ACC112 (cell line): ENCODE measurements at regions not wholly inside any gene's neighbourhood (a gene's known extent, or its start where the extent isn't known, plus 50 kb on each side); places are given as distances from the start of the nearest gene placed in this dataset.
A peak's percentile ranks its signal among the peaks of the same experiment; 100 is the strongest.

Experiments used
- H2AFZ ChIP-seq: fragments of 200-600 bp; sonication (generic); one replicate; pipeline ENCODE4 v1.6.0; 2017; ENCODE audit warnings: antibody characterized with exemption, low read length; ENCODE audit not compliant: unreplicated experiment
- H3K27ac ChIP-seq: fragments of 200-600 bp; sonication (generic); 2 replicates; pipeline ENCODE4 v1.5.1; 2014; ENCODE audit warnings: low read depth, mild to moderate bottlenecking, antibody characterized with exemption, low read length, moderate library complexity
- H3K27me3 ChIP-seq: fragments of 200-600 bp; sonication (generic); 2 replicates; pipeline ENCODE4 v1.6.1; 2014; ENCODE audit warnings: mild to moderate bottlenecking, antibody characterized with exemption, low read length, moderate library complexity, mixed read lengths; ENCODE audit not compliant: insufficient read depth
- H3K36me3 ChIP-seq: fragments of 200-600 bp; sonication (generic); 2 replicates; pipeline ENCODE4 v1.6.1; 2016; ENCODE audit warnings: mild to moderate bottlenecking, antibody characterized with exemption, low read length, moderate library complexity, mixed read lengths; ENCODE audit not compliant: insufficient read depth
- H3K4me1 ChIP-seq: fragments of 200-600 bp; sonication (generic); one replicate; pipeline ENCODE4 v1.6.1; 2016; ENCODE audit warnings: low read length, mixed read lengths; ENCODE audit not compliant: insufficient read depth, unreplicated experiment, control insufficient read depth
- H3K4me3 ChIP-seq: fragments of 200-600 bp; sonication (generic); 2 replicates; pipeline ENCODE4 v1.5.1; 2014; ENCODE audit warnings: mild to moderate bottlenecking, low read depth, low read length
- H3K79me2 ChIP-seq: fragments of 200-600 bp; sonication (generic); one replicate; pipeline ENCODE4 v1.6.0; 2016; ENCODE audit warnings: low read length; ENCODE audit not compliant: control insufficient read depth, unreplicated experiment, insufficient read depth

GRCh38 chr2:53373126-53373525, 394.5 kb upstream of the CHAC2 start:
- no peaks in the 10 kb centered on the region for H3K79me2 ChIP-seq
- no peak overlapping the region for H3K4me3 ChIP-seq
- H3K27me3 ChIP-seq, result no peaks in the 10 kb centered on the region
- no peak overlapping the region for H2AFZ ChIP-seq
- no peaks in the 10 kb centered on the region for H3K4me1 ChIP-seq
- no peak overlapping the region for H3K27ac ChIP-seq
- H3K36me3 ChIP-seq, result no peaks in the 10 kb centered on the region

GRCh38 chr2:53366543-53366942, 401.1 kb upstream of the CHAC2 start:
- H3K79me2 ChIP-seq, result no peaks in the 10 kb centered on the region
- no peaks in the 10 kb centered on the region for H3K4me1 ChIP-seq
- no peak overlapping the region for H3K27ac ChIP-seq
- H2AFZ ChIP-seq, result no peak overlapping the region
- H3K36me3 ChIP-seq, result no peaks in the 10 kb centered on the region
- H3K27me3 ChIP-seq, result no peaks in the 10 kb centered on the region
- H3K4me3 ChIP-seq, result no peak overlapping the region

- no peaks in the 10 kb centered on the region for H3K4me1 ChIP-seq
- H3K4me3 ChIP-seq, result no peak overlapping the region
- H3K27me3 ChIP-seq, result no peaks in the 10 kb centered on the region
- no peaks in the 10 kb centered on the region for H3K79me2 ChIP-seq
- no peaks in the 10 kb centered on the region for H3K36me3 ChIP-seq
- no peak overlapping the region for H3K27ac ChIP-seq
- H2AFZ ChIP-seq, result no peak overlapping the region
Measured at GRCh38 chr2:53362934-53363333, 404.7 kb upstream of the CHAC2 start.

- no peaks in the 10 kb centered on the region for H3K79me2 ChIP-seq
- H3K36me3 ChIP-seq, result no peaks in the 10 kb centered on the region
- no peak overlapping the region for H3K27ac ChIP-seq
- H3K4me3 ChIP-seq, result no peak overlapping the region
- no peak overlapping the region for H2AFZ ChIP-seq
- H3K4me1 ChIP-seq, result peaks cover 4% of the 10 kb centered on the region
- no peaks in the 10 kb centered on the region for H3K27me3 ChIP-seq
Measured at GRCh38 chr2:53356291-53356905, 411.2 kb upstream of the CHAC2 start.

- Histone ChIP-seq H3K27ac (peak overlapping the region; percentile 27; the same call in 1 of the 2 replicates), H3K36me3 (no peaks in the 10 kb centered on the region), H2AFZ (no peak overlapping the region), H3K79me2 (no peaks in the 10 kb centered on the region), H3K4me1 (peaks cover 4% of the 10 kb centered on the region), H3K4me3 (no peak overlapping the region), H3K27me3 (no peaks in the 10 kb centered on the region)
Measured at GRCh38 chr2:53353135-53354114, 414.2 kb upstream of the CHAC2 start.

GRCh38 chr2:53347269-53347668, 420.3 kb upstream of the CHAC2 start:
- H3K27me3 ChIP-seq, result no peaks in the 10 kb centered on the region
- H2AFZ ChIP-seq, result no peak overlapping the region
- H3K4me3 ChIP-seq, result no peak overlapping the region
- no peaks in the 10 kb centered on the region for H3K36me3 ChIP-seq
- H3K79me2 ChIP-seq, result no peaks in the 10 kb centered on the region
- no peaks in the 10 kb centered on the region for H3K4me1 ChIP-seq
- H3K27ac ChIP-seq, result no peak overlapping the region

- H3K4me1 ChIP-seq, result no peaks in the 10 kb centered on the region
- H3K4me3 ChIP-seq, result no peak overlapping the region
Measured at GRCh38 chr2:53342248-53342647, 425.4 kb upstream of the CHAC2 start.

GRCh38 chr2:53334610-53335009, 433.0 kb upstream of the CHAC2 start:
- Histone ChIP-seq H3K79me2 (no peaks in the 10 kb centered on the region), H3K4me1 (no peaks in the 10 kb centered on the region), H3K27ac (no peak overlapping the region), H3K36me3 (no peaks in the 10 kb centered on the region), H2AFZ (no peak overlapping the region), H3K4me3 (no peak overlapping the region), H3K27me3 (no peaks in the 10 kb centered on the region)

More at GRCh38 chr2:53342248-53342647, 425.4 kb upstream of the CHAC2 start:
- Histone ChIP-seq H2AFZ (no peak overlapping the region), H3K79me2 (no peaks in the 10 kb centered on the region), H3K36me3 (no peaks in the 10 kb centered on the region), H3K27ac (no peak overlapping the region), H3K27me3 (no peaks in the 10 kb centered on the region)

- H3K79me2 ChIP-seq, result no peaks in the 10 kb centered on the region
- no peak overlapping the region for H3K27ac ChIP-seq
- no peaks in the 10 kb centered on the region; the same call in 1 of the 2 replicates for H3K27me3 ChIP-seq
- no peaks in the 10 kb centered on the region for H3K36me3 ChIP-seq
- H2AFZ ChIP-seq, result no peak overlapping the region
- no peaks in the 10 kb centered on the region for H3K4me1 ChIP-seq
- no peak overlapping the region for H3K4me3 ChIP-seq
Measured at GRCh38 chr2:53331667-53332066, 435.9 kb upstream of the CHAC2 start.

GRCh38 chr2:53317861-53318260, 449.7 kb upstream of the CHAC2 start:
- no peaks in the 10 kb centered on the region for H3K36me3 ChIP-seq
- no peak overlapping the region for H3K27ac ChIP-seq
- H3K27me3 ChIP-seq, result no peaks in the 10 kb centered on the region
- no peak overlapping the region for H2AFZ ChIP-seq
- no peaks in the 10 kb centered on the region for H3K4me1 ChIP-seq
- H3K79me2 ChIP-seq, result no peaks in the 10 kb centered on the region
- no peak overlapping the region for H3K4me3 ChIP-seq

GRCh38 chr2:53315149-53315548, 452.5 kb upstream of the CHAC2 start:
- no peaks in the 10 kb centered on the region for H3K36me3 ChIP-seq
- H3K4me1 ChIP-seq, result no peaks in the 10 kb centered on the region
- no peak overlapping the region for H2AFZ ChIP-seq
- H3K27ac ChIP-seq, result no peak overlapping the region
- no peaks in the 10 kb centered on the region for H3K79me2 ChIP-seq
- H3K27me3 ChIP-seq, result no peaks in the 10 kb centered on the region
- H3K4me3 ChIP-seq, result no peak overlapping the region
